HG02759 (cell line): ENCODE measurements at regions not wholly inside any gene's neighbourhood (a gene's known extent, or its start where the extent isn't known, plus 50 kb on each side); places are given as distances from the start of the nearest gene placed in this dataset.
"Not testable (repeated sequence)": the region's sequence is repeated elsewhere in the genome, so short reads cannot be mapped to it uniquely, and the experiment has no call there.

Experiments
- ATAC-seq: cut with Tn5 transposase; IDR thresholded peaks from one replicate; pipeline ENCODE4 v1.9.1; 2021; ENCODE audit warnings: mild to moderate bottlenecking, moderate library complexity; ENCODE audit not compliant: unreplicated experiment

DNA sequence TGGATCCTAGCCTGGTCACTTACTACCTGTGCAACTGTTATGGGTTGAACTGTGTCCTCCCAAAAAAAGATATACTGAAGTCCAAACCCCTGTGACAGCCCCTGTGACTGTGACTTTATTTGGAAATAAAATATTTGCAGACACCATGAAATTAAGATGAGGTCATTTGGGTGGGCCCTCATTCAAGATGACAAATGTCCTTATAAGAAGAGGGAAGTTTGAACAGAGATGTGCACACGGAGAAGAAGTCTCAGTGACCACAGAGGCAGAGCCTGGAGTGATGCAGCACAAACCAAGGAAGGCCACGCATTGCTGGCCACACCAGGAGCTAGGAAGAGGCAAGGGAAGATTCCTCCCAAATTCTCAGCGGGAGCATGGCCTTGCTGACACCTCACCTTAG is 249.7 kb upstream of the RUNX1 start:
- ATAC-seq, result no peak

DNA sequence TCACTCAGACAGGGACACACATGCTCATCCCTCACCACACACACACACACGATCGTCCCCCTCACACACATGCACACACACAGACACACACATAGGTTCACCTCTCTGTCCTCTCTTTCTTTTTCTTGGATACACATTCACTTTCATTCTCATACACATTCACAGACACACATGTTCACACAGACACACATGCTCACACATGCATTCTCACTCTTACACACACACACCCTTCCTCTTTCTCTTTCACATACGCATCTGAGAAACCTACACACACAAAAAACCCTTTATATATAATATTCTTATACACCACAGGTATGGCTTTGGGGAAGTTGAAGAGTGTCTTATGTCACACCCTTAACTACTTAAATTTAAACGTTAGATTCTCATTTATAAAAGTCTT is 248.6 kb upstream of the RUNX1 start:
- ATAC-seq, result no peak

DNA sequence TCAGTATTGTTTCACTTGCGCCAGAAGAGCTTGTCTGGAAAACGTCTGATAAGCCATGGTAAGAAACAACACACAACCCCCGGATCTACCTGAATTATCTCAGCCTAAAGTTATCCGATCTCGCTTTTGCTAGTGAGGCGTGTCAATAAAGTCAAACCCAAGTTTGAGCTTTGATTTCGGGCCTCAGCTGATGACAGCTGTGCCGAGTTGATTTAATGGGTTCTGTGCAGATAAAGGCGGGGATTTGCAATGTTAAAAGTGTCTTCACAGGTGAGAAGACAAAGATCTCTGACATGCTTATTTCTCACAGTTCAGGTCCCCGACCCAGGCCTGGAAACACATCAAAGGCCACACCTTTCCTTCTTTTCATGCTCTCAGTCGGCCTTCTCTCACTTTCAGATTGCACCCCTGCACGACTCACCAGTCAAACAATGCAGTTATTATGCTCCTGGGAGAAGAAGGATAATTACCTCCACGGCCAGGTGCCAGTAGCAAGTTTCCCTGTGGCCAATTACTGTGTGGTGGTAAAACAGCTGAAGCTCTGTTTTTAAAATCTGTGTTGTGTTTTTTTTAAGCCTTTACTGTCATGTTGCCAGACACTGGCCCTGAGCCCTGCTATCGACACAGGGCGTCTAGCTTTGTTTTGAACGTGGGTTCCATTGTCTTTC is 245.3 kb upstream of the RUNX1 start:
- ATAC-seq, result no peak

DNA sequence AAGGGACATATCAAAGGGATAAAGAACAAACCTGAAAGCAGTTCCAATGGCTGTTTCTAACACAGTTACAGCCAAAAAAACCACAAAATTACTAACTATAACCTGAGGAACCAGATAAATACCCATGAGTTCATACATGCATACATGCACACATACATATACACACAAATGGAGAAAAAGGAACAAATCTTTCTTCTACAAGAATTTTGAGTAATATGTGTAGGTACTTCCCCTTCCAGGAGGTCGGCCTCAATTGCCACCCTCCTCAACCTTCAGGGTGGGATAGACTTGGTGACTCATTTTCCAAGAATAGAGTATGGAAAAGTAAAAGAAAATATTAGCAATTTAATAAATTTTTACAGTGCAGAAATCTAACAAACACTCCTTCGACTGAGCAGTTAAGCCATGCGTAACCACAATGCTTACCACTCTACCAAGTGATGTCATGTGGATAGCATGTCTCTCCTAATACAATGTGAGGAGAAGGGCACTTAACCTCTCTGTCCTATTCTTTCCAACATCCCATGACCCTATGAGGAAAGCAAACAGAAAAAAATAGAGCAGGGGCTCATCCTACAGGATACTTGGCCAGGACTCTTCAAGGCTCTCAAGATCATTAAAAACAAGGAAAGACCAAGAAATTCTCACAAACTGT is 243.0 kb upstream of the RUNX1 start:
- ATAC-seq, result no peak

DNA sequence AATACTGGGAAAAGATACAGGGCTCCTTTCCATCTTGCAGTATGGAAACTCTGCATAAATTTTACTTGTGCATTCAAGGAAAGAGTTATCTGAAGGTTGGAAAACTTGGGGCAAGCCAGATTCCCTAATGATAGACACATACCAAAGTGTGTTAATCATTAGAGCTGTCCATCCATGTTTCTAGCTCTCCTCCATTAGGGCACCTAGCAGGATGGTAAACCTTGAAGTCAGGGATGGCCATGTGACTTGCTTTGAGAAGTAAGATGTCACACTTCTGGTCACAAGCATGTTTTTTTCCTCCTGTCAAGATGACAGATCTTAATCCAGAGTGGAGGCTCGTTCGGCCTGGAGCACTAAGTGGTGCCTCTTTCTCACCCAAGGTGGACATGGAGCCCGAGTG is 241.9 kb upstream of the RUNX1 start:
- no peak for ATAC-seq

DNA sequence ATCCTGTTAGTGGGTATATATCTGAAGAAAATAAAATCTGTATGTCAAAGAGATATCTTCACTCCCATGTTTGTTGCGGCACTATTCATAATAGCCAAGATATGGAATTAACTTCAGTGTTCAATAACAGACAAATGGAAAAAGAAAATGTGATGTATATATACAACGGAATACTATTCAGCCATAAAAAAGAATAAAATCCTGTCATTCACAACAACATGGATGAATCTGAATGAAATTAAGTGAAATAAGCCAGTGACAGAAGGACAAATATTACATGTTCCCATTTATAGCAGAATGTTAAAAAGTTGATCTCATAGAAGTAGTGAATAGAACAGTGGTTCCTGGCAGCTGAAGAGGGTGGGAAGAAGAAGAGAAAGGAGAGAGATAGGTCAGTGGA is 239.1 kb upstream of the RUNX1 start:
- no peak for ATAC-seq

DNA sequence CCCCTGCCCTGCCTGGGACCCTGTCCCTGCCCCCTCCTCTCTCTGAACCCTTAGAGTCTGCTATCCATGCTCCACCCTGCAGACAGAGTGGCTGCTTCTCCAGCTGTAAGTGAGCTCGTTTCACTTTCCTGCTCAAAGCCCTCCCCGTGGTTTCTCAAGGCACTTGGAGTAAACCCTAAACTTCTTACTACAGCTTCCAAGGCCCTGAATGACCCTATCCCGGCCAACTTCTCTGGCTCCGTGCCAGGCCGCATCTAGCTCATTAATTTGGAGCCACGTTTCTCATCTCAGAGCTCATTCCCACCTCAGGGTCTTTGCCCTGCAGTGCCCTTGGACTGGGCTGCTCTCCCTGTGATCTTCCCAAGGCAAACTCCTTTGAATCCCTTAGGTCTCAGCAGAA is 235.1 kb upstream of the RUNX1 start:
- no peak for ATAC-seq

DNA sequence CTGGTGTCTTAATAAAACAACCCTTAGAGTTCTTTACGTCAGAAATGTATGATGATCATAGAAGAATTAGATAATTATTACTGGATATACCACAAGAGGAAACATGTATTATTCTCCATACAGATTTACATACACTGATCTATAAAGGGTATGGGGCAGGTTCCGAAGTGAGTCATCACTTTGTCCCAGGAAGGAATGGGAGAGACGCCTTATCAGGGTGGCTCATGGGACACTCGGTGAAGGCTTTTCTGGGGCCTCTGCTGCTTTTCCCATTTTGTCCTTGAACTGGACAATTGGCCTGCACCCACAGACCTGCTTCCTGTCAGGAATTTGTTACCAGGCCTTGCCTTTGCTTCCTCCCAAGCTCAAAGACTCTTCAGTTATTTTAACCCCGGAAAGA is 233.8 kb upstream of the RUNX1 start:
- ATAC-seq, result no peak

DNA sequence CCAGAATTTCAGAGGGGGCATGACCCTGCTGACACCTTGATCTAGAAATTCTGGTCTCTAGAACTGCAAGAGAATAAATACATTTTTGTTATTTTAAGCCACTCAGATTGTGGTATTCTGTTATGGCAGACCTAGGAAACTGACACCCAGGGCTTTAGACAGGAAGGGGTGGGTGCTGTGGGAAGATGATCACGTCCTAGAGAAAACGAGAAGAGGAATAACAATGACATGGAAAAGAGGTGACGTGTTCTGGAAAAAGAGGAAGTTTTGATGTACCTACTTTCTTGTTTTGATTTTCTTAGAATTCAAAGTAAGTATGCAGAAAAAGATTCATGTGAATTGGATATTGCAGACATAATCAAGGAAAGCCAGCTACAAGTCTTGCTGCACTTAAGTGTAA is 232.9 kb upstream of the RUNX1 start:
- no peak for ATAC-seq

DNA sequence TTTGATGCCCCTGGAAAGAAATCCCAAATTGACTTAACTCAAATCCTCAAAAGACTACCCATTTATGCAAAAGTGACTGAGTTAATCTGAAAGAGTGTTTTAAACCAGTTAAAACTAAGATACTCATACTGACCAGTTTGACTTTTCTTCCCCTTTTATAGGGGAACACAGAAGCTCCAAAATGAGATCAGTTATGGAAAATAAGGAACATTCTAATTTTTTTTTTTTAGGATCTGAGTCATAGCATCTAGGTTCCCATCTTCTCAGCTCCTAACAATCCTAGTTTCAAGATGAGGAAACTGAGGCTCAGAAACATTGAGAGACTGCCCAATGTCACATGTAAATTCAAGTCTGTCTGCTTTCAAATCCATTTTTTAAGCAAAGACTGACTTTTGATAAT is 231.1 kb upstream of the RUNX1 start:
- no peak for ATAC-seq

DNA sequence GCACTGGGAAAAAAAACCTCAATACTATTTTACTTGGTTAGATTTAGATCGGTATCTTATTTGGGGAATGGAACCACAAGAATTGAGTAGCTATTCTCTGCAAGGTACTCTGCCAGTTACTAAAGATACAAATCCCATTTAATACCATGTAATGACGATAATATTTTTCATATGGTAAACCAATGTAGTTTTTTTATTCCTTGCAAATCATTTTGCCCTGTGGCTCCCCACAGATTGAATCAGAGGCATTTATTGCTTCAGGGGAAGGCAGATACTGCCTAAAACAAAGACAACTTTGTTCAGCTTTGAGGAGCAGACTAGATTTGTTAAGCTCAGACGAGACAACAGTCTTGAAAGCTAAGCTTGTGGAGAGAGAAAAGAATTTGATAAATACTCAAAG is 226.7 kb upstream of the RUNX1 start:
- ATAC-seq, result no peak

DNA sequence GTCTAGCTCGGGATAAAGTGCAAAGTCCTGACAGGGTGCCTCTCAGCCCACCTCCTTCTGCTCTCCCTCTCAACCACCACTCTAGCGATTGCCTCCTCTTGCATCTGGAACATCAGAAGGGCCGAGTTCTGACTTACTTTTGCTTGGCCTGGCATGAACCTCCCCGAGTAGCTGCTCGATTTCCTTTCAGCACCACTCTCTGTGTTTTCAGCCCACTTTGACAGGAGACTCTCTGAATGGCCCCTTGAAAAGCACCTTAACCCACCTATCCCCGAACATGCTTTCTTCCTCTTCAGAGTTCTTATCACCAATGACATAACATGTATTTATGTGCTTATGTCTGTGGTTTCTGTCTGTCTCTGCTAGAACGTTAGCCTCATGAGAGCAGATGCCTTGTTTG is 225.8 kb upstream of the RUNX1 start:
- ATAC-seq, result no peak

DNA sequence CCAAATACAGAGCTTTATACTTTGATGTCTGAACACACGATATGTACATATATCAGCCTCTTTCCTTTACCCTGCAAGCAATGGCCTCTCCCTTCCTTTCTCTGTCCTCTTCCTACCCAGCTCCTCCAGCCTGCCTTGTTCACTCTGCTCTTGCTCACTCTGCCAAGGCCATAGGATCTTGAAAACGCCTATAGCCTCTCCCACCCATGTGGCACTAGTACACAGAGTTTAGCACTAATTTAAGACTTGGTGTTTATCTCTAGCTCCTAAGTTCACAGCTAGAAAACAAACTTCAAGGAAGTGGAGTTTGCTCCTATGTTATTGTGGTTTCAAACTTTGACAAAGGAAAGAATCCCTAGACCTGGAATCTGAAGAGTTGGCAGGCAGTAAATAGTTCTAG is 225.0 kb upstream of the RUNX1 start:
- ATAC-seq, result no peak

DNA sequence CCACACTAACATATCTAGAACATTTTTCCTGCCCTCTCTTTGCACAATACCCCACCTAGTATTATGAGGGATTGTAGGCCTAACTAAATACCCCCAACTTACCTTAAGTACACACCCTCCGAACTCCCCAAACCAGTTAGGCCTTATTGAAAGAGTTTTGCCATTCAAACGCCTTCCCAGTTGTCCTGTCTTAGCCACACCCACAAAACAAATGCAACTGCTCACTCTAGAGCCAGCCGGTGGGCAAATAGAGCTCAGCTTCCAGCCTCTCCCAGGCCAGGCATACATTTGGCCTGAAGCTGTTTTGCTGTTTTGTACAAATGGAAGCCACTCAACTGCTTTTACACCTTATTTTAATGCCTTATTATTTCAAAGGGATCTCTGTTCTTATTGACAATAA is 224.2 kb upstream of the RUNX1 start:
- no peak for ATAC-seq

DNA sequence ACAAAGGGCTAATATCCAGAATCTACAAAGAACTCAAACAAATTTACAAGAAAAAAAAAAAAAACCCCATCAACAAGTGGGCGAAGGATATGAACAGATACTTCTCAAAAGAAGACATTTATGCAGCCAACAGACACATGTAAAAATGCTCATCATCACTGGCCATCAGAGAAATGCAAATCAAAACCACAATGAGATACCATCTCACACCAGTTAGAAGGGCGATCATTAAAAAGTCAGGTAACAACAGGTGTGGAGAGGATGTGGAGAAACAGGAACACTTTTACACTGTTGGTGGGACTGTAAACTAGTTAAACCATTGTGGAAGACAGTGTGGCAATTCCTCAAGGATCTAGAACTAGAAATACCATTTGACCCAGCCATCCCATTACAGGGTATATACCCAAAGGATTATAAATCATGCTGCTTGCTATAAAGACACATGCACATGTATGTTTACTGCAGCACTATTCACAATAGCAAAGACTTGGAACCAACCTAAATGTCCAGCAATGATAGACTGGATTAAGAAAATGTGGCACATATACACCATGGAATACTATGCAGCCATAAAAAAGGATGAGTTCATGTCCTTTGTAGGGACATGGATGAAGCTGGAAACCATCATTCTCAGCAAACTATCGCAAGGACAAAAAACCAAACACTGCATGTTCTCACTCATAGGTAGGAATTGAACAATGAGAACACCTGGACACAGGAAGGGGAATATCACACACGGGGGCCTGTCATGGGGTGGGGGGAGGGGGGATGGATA is 222.4 kb upstream of the RUNX1 start:
- not testable (repeated sequence) for ATAC-seq

DNA sequence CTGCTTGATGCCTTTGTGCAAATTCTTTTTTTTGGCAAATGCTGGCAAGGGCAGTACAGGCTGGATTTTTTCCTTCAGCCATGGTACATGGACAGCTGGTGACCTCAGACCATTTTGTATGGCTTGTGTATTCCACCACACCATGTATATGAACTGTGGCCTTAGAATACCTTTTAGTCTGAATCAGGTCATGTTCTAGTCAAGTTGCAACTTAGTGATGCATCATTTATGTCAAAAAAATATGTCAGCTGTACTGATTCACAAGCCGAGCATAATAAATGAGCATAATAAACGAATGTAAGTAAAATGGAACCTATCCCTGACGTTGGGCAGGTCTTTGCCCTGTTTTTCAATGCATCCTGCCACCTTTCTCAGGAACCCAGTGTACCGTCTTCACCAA is 219.7 kb upstream of the RUNX1 start:
- no peak for ATAC-seq

DNA sequence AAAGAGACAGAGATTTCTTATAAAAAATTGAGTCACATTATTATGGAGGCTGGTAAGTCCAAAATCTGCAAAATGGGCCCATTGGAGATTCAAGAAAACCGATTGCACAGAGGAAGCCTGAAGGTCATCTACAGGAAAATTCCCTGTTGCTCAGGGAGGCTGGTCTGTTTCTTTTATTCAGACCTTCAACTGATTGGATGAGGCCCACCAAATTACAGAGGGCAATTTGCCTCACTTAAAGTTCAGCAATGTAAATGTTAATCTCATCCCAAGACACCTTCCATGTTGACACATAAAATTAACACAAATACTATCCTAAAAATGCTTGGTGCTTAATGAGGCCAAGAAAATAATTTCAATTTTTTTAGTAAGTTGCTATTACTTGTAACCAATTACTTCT is 219.2 kb upstream of the RUNX1 start:
- ATAC-seq, result no peak

DNA sequence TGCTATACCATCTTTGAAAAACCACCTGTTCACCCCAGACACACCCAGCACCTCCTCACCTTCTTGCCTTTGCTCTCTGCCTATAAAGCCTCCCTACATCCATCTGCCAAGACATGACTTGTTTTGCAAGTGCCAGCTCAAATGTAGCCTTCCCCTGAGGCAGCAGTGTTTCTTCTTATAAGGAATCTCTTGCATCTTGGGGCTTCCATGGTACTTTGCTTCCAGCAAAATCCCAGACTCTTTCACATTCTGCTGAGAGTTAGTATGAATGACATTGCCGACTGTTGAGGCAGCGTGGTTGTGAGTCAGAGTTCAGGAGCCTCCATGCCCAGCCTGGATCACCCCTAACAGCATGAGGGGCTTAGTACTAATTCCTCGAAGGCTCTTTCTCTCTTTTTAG is 217.4 kb upstream of the RUNX1 start:
- ATAC-seq, result no peak

DNA sequence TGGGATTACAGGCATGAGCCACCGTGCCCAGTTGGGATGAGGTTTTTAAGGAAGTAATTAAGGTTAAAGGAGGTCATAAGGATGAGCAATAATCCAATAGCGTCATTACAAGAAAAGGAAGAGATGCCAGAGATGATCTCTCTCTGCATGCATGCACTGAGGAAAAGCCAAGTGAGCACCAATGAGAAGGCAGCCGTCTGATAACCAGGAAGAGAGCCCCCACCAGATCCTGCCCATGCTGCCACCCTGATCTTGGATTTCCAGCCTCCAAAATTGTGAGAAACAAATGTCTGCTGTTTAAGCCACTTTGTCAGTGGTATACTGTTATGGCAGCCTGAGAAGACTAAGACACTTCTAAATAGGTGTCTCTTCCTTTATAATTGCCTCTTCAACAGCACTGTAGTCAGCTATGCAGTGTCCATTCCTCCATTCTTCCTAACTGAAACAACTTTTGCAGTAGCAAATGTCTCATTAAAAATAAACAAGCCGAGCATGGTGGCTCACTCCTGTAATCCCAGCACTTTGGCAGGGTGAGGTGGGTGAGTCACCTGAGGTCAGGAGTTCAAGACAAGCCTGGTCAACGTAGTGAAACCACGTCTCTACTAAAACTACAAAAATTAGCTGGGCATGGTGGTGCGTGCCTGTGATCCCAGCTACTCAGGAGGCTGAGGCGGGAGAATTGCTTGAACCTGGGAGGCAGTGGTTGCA is 216.2 kb upstream of the RUNX1 start:
- ATAC-seq, result no peak

DNA sequence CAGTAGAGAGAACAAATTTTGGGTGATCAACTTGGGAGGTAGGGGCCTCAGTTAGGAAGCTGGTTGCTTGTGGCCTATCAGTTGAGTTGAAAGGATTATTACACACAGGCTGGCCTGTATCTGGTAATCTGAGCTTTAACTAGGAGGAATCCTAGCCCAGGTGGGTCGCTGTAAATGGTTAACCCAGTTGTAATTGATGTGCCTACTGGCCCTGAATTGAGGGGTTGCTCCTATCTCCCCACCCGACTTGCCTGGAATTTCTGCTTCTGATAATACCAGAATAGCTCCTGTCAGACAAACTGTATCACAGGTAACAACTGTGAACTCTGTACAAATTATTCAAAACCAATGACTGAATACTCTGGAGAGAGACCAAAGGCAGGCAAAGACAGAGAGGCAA is 210.4 kb upstream of the RUNX1 start:
- ATAC-seq, result no peak

DNA sequence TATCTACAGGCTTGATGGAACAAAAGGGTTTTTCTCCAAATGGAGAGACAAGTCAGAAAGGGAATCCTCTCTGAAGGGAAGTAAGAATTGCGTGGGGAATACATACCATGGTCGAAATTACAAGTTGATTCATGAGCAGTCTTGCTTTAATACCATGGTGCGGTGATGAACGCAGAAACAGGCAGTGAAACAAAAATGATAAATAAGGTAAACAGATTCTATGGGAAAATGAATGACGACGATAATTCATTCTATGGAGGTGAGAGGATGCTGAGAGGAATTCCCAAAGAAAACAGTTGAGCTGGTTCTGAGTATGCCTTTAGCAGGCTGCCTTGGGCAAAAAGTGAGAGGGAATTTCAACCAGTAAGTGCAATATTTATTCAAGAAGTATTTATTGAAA is 209.4 kb upstream of the RUNX1 start:
- ATAC-seq, result no peak

DNA sequence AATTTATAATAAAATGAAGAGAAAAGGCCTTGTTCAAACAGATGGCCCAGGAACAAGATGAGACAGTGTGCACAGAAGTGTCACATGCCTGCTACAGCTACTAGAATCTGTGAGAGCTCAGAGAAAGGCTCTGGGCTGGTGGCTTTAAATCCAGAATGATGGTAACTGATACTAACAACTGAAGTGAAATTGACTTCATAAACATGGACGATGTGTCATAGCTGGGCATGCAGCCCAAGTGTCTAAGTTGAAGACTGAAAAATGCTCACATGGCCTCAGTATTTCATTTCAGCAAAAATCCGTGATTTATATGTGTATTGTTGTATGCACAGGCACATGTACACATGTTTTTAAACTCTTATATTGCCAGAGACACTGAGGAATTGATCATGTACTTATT is 208.3 kb upstream of the RUNX1 start:
- no peak for ATAC-seq
